ENCODE measurements at regions not wholly inside any gene's neighbourhood (a gene's known extent, or its start where the extent isn't known, plus 50 kb on each side); places are given as distances from the start of the nearest gene placed in this dataset.

DNA sequence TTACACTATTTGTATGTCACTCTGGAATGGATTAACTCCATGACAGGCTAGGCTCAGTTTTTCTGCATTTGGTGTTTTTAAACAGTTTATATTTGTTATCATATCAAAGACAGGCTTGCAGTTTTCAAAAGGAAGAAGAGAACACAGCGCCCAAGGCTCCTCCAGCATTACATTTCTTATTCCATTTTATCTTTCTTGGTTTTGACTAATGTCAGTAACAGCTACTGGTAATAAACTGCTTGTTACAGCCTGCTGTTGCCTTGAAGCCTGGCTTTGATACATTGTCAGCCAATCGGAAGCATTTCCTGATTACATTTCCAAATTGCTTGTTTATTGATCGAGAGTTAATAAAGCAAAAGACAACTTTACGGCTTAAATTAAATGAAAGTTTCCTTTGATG, 166.0 kb upstream of the MDFIC start:
- DNase-seq, result no peak

DNA sequence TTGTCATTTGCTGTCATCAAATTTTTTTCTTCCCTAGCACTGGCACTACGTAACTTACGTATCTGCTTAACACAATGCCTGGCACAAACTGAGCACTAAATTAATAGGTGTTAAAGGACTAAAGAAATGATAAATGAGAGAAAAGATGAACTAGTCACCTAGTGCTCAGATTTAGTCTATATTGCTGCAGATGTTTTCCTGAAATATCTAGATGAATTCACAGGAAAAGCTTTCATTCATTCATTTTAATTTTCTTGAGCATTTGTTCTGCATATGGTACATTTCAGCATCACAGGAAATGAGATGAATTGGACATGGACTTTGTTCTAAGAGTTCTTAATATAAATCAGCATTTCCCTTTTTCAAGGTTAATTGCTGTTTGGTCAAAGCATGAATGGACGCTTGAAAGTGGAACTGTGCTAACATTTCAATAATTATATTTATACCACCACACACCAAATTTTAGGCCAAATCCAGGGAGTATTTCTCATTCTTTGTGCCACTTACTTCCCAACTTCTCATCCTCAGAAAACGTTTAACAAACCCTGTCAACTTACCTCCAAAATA, 163.2 kb upstream of the MDFIC start:
- DNase-seq, result no peak

DNA sequence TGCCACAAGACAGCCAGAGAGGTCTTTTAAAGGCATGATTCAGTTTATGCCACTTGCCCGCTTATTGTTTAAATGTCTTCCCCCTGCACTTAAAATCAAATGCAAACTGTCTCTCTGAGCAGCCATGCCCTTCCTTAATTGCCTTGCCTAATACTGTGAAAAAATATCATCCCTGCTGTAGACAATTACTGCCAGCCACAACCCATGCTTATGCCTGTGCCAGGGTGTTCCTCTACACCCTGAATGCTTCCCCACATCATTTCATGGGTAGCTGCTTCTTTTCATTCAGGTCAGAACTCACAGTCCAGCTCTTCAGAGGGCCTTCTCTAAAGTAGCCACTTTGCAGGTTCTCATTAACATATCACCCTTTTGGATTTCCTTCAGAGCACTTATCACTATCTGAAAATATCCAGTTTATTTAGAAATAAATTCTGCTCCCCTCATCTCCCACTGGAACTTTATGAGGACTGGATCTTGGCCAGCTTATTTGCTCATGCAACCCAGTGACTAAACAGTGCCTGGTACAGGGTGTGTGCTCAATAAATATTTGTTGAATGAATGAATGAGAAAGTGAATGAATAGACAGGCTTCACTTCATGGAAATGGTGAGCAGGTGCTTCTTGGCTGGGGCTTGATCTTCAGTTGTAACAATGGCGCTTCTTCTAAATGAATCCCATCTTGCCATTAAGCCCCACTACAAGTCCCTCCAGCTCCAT, 162.4 kb upstream of the MDFIC start:
- DNase-seq, result no peak

DNA sequence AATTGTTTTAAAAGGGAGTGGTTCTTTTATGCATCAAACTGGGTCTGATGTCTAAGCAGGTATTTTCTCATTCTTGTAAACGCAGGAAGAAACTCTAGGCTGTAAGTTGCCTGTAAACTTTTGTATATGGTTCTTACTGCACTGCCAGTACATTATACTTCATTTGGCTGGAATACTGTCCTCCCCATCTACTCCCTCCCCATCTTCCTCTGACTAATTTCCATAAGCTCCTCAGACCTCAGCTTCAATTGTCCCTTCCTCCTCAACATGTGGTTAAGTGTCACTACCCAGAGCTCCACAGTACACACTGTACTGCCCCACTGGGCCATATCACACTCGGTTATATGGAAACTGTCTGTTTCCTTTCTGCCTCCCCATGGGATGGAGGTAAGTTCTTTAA, 161.4 kb upstream of the MDFIC start:
- no peak for DNase-seq

DNA sequence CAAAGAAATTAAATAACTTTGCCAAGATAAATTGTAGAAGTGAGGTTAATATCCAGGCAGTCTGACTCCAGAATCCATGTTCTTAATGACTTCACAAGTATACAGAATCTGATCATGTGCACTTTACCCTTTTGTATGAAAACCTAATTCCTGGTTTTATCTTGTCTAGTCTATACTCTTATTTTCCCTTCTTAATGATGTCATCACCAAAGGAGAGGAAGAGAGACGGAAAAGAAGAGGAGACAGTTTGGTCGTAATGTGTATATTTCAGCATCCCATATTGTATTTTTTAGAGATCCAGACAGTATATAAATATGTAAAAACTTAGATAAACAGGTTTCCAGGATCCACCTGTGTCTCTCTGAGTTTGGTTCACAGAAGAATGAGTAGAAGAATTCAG, 159.9 kb upstream of the MDFIC start:
- no peak for DNase-seq

DNA sequence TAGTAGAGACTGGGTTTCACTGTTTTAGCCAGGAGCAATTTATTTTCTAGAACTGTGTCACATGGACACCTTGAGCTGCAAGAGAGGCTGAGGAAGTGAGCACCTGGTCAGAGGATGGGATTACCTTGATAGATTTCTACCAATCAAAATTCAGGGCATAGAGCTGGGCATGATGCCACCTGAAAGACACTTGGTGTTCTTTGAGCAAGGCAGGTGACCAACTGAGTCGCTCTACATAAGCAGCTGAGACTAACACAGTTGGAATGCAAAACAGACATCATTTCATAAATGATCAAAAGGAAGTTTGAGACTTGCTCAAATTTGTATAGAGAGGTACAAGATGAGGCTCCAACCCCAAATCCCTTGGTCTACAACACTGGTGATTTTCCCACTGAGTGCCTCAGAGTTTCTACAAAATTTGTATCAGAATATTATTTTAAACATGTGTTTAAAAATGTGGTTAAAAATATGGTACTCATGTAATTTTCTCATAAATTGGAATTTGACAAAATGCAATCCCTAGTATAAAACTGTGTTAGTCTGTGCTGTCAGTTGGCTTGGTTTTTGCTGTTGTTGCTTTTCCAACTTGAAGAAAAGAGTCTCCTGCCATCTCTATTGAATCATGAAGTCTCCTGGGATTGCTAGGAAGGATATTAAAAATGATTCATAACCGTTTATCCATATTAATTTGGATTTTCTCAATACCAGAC, 156.4 kb upstream of the MDFIC start:
- no peak for DNase-seq

DNA sequence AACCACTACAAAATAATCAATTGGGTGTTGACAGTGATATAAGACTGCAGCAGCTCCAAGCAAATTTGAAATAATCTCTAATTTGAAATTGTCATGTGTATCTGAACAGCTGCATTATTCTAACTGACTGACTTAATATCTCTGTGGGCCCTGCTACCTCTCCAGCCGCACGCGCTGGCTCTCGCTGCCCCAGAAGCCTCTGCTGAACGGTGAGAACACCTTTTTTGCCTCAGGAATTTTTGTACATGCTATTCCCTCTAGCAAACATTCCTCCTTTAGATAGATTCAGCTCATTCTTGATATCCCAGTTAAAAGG, 155.9 kb upstream of the MDFIC start:
- DNase-seq, result no peak

DNA sequence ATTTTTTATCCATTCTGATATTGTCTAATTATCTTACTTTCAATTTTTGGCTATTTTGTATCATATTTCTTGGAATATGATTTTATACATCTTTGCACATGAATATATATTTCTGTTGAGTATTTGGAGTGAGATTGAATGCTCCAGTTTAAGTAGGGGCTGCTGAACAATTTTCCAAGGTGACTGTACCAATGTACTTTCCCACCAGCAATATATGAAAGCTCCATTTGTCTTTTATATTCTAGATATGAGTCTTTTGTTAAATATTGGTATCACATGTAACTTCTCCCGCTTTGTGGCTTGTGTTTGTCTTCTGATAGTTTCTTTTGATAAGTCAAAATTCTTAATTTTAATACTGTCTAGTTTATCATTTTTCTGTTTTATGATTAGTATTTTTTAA, 144.6 kb upstream of the MDFIC start:
- no peak for DNase-seq

DNA sequence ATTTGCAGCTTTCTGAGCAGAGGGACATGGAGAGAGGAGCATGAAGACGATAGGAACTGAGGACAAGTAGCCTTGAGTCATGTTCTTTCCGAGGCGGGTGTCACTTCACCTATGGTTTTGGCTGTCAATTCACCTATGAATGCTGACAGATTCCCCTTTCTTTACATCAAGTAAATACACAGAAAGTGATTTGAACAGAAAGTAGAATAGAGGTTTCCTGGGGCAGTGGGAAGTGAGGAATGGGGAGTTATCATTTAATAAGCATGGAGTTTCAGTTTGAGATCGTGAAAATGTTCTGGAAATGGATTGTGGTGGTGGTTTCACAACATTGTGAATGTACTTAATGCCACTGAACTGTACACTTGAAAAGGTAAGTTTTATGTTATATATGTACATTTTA, 138.4 kb upstream of the MDFIC start:
- no peak for DNase-seq

DNA sequence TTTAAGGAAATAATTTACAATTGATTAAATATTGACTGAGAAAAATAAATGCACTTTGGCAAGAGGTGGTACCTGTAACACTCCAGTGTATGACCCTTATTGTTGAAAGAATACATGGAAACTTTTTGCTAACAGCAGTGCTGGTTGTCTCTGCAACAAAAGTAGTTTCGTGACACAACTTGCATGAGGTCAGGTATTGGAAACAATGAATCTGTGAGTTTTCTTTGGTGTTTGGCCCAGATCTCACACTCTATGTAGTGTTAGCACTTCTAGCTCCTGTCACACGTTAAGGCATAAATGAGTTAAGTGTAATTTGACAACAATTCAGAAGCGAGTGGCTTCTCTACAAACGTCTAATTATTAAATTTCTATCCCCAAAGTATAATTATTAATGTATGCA, 137.7 kb upstream of the MDFIC start:
- DNase-seq, result no peak

DNA sequence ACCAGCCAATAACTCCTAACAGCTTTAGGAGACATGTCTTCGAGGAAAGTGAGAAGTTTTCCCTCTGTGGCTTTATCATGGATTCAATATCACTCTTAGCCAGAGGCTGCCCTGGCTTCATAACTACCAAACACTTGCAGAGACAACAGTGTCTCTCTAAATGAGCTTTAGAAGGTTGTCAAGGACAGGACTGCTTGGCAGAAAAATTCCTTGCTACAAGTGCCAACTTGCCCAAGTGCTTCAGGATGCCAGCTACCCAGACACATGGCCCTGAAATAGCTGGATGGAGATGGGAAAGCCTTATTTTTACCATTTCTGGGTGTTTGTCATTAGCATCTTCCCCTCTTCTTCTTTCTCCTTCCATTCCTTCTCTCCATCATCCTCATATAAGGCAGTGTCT, 137.1 kb upstream of the MDFIC start:
- no peak for DNase-seq

DNA sequence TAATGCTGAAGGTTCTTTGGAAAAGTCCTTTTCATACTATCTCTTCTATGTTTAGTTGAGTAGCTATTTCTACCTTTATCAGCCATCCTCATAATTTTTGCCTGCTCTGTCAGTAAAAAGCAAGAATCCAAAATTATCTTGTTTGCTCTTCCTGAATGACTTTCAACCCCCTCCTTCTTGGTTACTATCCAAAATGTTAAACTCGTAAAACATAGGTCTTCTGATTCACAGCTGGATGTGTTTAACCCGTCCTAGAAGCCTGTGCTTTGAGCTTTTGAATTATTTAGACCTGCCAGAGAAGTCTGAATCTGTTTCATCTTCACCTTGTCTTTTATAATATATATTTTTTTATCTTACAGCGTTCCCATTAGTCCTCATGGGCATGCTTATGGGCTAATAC, 136.4 kb upstream of the MDFIC start:
- DNase-seq, result no peak

DNA sequence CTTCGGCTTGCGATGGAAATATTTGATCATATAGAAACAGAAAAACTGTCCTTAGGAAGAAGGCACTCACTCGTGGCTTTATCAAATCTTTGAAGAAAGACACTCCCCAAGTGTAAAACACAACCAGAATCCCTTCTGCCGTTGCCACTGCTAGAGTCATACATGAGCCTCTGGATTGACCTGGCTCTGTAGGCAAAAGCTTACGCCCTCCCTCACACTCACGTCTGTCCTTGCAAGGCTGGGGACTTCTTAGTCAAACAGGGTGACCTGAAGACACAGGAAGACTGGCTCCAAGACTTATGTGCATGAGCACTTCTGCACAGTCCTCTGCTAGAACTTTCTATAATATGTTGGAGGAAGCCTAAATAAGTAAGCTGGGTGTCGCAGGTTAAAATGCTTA, 135.4 kb upstream of the MDFIC start:
- DNase-seq, result no peak

DNA sequence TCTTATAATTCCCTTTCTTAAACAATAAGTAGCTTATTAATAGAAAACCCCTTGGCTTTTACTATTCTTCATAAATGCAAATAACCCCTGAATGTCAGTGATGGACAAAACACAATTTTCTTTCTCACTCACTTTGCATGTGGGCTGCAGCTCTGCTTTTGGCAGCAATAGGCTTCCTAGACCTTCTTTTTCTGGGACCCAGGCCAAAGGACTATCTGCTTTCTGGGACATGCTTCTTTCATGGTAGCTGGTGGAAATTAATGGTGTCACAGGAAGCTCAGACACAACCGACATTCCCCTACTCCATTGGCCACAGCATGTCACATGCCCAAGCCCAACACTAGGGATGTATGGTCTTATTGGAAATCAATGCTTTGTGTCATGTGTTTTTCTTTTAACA, 134.3 kb upstream of the MDFIC start:
- DNase-seq, result no peak

DNA sequence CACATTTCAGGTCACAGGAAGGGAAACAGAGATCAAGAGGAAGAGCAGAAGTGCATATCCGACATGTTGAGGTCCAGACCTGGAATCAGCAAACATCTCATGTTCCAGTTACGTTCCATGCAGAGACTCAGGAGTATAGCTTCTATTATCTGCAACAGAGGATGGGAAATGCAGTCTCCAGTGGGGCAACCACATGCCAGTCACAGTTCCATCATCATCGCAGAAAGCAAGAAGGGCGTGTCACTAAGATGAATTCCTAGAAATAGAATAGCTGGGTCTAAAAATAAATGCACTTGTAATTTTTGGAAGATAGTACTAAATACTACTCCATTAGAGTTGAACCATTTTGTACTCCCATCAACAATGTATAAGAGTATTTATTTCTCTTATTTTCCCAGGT, 133.2 kb upstream of the MDFIC start:
- no peak for DNase-seq

DNA sequence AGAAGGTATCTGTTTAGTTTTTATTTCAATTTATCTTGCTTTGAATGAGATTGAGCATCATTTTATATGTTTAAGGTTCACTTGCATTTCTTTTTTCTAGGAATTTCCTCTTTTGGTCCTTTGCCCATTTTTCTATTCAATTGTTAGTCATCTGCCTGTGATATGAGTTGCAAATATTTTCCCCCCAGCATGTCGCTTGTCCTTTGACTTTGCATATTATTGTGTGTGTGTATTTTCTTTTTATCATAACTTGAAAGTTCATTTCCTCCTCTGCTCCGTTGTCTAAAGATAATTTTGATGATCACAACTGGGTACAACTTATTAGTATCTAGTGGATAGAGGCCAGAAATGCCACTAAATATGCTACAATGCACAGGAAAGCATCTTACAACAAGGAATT, 132.7 kb upstream of the MDFIC start:
- no peak for DNase-seq

DNA sequence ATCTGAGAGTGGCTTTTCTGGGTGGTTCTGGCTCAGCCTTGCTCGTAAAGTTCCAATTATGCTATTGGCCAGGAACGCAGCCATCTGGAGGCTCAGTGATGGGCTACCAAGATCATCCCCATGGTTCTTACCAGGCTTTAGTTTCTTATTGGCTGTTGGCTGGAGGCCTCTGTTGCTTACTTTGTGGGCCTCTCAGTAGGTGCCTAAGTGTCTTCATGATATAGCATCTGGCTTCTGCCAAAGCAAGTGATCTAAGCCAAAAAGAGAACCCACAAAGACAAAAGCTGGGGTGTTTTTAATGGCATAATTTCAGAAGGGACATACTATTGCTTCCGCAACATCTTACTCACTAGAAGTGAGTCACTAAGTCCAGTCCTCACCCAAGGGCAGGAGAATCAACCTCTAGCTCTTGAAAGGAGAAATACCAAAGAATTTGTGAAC, 132.0 kb upstream of the MDFIC start:
- DNase-seq, result no peak

DNA sequence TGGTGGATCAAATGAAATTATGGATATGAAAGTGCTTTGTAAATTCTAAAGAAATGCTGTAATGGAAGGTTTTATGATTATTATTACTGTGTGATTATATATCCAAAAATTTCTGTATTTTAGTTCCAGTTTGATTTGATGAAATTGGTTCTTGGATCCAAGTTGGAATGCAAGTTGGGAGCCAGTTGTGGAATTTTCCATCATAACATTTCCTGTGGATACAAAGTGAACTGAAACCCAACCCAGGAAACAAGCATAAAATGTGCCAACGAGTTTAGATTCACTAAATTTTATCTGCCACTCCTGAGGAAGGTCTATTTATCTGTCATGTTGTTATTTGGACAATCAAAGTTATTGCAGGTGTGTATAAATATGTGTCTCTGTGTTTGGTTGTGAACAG, 131.4 kb upstream of the MDFIC start:
- DNase-seq, result no peak

DNA sequence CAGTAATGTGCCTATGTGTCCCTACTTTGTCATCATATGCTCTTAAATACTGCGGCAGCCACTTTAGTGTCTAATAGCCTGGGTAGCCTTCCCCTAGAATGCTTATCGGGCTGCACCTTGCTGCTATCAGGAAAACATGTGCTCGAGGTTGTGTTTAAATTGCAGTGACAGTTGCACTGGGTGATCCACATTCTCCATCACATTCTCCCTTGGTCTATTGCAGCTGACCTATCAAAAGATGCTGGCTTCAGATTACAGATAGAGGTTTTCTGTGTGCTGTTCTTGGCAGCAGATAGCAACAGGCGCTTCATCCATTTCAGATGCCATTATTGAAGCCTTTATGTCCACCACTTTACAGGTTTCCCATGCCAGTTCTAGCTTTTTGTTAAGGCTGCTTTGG, 130.1 kb upstream of the MDFIC start:
- no peak for DNase-seq

DNA sequence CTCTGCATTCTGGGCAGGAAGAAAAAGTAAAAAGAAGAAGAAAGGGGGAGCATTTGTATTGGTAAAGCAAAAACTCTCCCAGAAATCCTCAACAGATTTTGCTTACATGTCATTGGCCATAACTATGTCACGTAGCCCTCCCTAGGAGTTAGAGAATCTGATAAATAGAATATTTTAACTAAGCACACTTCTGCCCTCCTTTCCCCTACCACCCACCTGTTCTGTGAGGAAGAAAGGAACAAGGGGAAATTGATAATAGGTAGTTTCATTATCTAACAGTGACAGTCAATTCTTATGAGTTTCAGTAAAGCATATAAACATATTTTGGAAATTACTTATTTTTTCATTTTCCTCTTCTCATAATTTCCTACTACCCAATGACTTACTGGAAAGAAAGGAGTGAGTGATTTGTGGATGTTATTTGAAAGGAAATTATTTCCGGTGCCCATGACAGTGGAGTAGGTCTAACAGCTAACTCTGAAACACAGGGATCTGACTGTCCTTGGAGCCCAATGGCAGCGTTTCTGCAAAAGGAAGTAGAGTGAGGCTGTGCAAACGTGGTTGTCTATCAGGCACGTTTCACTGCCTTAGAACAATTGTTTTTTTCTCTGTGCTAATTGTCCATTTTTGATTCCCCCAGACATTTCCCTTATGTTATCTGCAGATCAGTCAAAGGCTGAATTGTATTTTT, 128.6 kb upstream of the MDFIC start:
- no peak for DNase-seq

DNA sequence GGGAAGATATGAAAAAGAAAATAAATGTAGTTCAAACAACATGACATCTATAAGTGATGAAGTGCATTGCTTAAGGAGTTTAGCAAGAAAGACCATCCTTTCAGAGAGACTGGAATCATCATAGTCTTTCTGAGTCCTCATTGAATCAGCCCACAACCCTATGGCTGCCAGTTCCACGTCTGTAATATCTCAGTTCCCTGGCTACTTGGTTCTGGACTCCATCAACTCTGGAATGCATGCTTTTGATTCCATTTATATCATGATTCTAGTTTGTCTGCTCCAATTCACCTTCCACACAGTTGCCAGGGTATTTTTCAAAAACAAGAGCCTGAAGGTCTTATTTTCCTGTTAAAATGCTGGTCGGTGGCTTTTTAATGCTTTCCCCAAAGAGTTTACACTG, 126.4 kb upstream of the MDFIC start:
- no peak for DNase-seq

DNA sequence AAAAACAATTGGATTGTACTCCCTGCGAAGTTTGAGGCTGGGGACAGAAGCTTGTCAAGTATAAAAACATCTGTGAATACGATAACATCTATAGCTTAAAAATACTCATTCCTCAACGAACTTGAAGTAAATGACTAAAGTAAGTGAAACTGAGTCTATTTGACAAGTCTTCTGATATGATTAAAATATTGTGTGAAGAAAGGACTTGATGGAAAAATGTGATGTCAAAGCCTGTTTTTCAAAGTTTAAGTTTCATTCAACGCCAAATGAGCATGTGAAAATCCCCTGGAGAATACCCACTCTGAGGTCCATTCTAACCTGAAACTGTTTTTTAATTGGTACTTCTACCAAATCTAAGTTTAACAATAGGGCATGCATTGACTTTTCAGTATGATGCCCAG, 122.3 kb upstream of the MDFIC start:
- DNase-seq, result no peak

DNA sequence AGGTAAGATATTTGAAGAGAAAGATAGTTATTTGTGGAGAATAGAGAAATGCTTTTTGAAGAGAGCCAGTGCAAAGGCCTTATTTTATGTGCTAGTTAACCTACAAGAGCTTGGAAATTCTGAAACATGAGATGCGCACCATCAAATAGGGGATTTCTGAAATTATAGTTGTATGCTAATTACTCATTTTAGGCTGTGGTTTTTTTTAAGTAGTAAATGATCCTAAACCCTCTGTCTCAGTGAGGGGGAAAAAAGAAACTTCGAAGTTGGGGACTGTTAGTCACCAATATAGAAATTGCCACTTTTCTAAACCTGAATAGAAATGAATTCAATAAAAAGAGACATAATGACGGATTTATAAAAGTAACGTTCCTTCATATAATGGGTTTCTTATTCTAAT, 119.3 kb upstream of the MDFIC start:
- no peak for DNase-seq

DNA sequence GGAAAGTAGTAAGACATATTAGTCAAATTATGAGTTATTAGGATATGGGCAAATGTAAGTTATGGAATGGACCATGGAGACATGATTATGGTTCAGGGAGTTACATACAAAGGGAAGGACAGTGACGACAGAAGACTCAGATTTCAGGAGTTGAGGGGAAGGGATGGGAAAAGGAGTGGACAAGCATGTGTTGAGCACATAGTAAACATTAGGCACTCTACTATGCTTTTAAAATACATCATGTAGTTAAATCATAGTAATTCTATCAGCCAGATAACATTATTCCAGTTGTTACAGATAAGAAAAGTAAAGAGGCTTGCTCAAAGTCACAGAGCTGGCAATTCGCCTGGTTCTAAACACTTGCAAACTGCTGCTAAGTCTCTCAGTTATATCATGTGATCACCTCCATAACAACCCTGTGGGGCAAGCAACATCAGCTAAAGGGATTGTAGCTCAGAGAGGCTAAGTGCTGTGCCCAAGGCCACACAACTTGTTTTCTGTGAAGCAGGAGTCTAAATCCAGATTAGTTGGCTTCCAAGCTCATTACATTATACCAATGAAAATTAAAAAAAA, 115.2 kb upstream of the MDFIC start:
- DNase-seq, result no peak
